ENCODE measurements at regions not wholly inside any gene's neighbourhood (a gene's known extent, or its start where the extent isn't known, plus 50 kb on each side); places are given as distances from the start of the nearest gene placed in this dataset.

GRCh38 chr2:65608916-65609315 is 176.5 kb upstream of the SPRED2 start:
- TF ChIP-seq, protein P1, sequence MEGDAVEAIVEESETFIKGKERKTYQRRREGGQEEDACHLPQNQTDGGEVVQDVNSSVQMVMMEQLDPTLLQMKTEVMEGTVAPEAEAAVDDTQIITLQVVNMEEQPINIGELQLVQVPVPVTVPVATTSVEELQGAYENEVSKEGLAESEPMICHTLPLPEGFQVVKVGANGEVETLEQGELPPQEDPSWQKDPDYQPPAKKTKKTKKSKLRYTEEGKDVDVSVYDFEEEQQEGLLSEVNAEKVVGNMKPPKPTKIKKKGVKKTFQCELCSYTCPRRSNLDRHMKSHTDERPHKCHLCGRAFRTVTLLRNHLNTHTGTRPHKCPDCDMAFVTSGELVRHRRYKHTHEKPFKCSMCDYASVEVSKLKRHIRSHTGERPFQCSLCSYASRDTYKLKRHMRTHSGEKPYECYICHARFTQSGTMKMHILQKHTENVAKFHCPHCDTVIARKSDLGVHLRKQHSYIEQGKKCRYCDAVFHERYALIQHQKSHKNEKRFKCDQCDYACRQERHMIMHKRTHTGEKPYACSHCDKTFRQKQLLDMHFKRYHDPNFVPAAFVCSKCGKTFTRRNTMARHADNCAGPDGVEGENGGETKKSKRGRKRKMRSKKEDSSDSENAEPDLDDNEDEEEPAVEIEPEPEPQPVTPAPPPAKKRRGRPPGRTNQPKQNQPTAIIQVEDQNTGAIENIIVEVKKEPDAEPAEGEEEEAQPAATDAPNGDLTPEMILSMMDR (conservative IDR thresholded peaks at IDR 0.05): no peak
- no peak for TF ChIP-seq ZFX (IDR thresholded peaks at IDR 0.05)

Data from C4-2B (cell line).